Activated CD8-positive, alpha-beta T cell treated with anti-CD3 and anti-CD28 coated beads, Interleukin-2, amount 10 ng/mL, durations not matched to agents 7 days and 5 days (primary cell): ENCODE measurements at regions not wholly inside any gene's neighbourhood (a gene's known extent, or its start where the extent isn't known, plus 50 kb on each side); places are given as distances from the start of the nearest gene placed in this dataset.

ENCODE experiments used
- ATAC-seq: fragments of 150-1000 bp; cut with Tn5 transposase; one replicate; pipeline ENCODE4 v1.10.0; 2021; ENCODE audit warnings: moderate library complexity
- CTCF ChIA-PET: fragments of 350-600 bp; sonication (Branson Sonifier 250); formaldehyde crosslinking; loops from one replicate; lab custom pipeline; 2021; ENCODE audit warnings: antibody characterized with exemption; lab: Charles Lee
- POLR2A ChIA-PET: fragments of 350-600 bp; sonication (Branson Sonifier 250); formaldehyde crosslinking; loops from one replicate; lab custom pipeline; 2021; ENCODE audit warnings: antibody characterized with exemption; lab: Charles Lee
- DNase-seq: peaks from one replicate; pipeline ENCODE4 v3.0.0-alpha.2; 2020
- H3K27ac Mint-ChIP-seq: one replicate; pipeline ENCODE4 v1.8.0; 2021; ENCODE audit warnings: mild to moderate bottlenecking, mixed read lengths
- H3K27me3 Mint-ChIP-seq: one replicate; pipeline ENCODE4 v1.8.0; 2021; ENCODE audit warnings: low read depth, mixed read lengths
- H3K36me3 Mint-ChIP-seq: one replicate; pipeline ENCODE4 v1.8.0; 2021; ENCODE audit warnings: low read depth, mixed read lengths
- H3K4me1 Mint-ChIP-seq: one replicate; pipeline ENCODE4 v1.8.0; 2021; ENCODE audit warnings: low read depth, mixed read lengths
- H3K4me3 Mint-ChIP-seq: one replicate; pipeline ENCODE4 v1.8.0; 2021; ENCODE audit warnings: mild to moderate bottlenecking, mixed read lengths
- H3K9me3 Mint-ChIP-seq: one replicate; pipeline ENCODE4 v1.8.0; 2022; ENCODE audit warnings: mixed read lengths; ENCODE audit not compliant: insufficient read depth

DNA sequence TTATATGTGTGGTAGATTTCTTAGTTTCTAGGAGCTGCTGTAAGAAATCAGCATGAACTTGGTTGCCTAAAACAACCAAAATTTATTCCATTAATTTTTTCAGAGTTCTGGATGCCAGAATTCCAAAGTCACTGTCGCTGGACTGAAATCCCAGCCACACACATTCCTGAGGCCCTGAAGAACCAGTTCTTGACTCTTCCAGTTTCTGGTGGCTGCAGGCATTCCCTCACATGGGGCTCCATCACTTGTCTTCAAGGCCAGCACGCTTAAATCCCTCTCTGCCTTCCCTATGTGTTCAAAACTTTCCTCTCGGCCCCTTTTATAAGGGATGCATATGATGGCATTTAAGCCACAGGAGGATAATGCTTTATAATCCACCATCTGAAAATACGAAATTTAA is 1237.5 kb upstream of the CDH9 start:
- Mint-ChIP-seq H3K4me3 (no peak overlapping the region), H3K27ac (no peak overlapping the region), H3K9me3 (peaks cover 10% of the 10 kb centered on the region), H3K36me3 (no peaks in the 10 kb centered on the region), H3K4me1 (no peaks in the 10 kb centered on the region), H3K27me3 (no peaks in the 10 kb centered on the region)
- no peak for ATAC-seq
- ChIA-PET CTCF (no interaction called here), POLR2A (no interaction called here)
- DNase-seq, result no peak

DNA sequence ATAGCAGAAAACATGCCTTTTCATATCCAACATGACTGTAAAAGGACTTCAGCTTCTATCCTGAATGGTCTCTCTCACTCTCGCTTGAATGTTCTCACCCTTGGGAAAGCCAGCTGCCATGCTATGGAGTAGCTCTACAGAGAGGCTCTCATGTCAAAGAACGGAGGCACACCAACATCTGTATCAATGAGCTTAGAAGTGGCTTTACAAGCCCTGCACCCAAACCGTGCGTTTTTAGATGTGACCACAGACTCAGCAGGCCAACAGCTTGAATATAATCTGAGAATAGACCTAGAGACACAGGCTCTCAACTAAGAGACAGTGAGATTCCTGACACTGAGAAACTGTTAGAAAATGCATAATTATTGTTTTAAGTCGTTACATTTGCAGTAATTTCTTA is 1231.6 kb upstream of the CDH9 start:
- ATAC-seq, result no peak
- Mint-ChIP-seq H3K4me1 (no peaks in the 10 kb centered on the region), H3K36me3 (no peaks in the 10 kb centered on the region), H3K27me3 (no peaks in the 10 kb centered on the region), H3K9me3 (peaks cover 16% of the 10 kb centered on the region), H3K4me3 (no peak overlapping the region), H3K27ac (no peak overlapping the region)
- POLR2A ChIA-PET, result no interaction called here
- DNase-seq, result no peak
- CTCF ChIA-PET, result no interaction called here

DNA sequence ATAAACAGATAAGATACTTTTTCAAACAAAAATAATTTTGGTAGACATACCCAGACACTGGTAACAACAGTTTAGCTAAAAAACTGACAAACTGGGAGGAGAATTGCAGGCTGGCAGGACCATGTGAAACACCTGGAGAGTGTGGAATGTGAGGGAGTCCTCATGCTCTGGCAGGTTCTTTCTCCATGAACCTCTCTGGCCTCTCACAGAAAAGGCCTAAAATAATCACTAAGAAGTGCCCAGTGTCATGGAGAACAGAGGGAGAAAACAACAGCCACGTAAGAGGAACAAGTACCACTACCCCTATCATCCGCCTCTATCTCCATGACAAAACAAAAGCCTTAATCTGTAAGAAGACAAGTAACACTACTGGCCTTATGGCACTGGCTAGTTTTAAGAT is 1227.5 kb upstream of the CDH9 start:
- H3K27me3 Mint-ChIP-seq, result no peaks in the 10 kb centered on the region
- ATAC-seq, result no peak
- CTCF ChIA-PET, result no interaction called here

DNA sequence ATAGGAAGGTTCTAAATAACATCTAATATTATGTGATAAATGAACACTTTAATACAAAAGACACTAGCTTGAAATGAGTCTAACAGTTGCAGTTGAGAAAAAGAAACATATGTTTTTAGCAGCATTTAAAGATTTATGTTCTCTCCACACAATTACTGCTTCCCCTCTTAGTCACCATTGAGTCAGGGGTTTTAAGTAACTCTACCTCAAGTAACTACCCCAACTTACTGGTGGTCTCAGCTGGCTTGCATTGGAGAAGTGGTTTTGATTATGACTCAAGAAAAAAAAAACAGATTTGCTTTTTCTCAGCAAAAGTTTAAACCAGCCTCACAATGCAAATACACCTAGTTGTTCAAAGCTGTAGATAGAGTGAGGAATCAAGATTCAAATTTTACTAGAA is 1216.5 kb upstream of the CDH9 start:
- Mint-ChIP-seq H3K27me3 (no peaks in the 10 kb centered on the region), H3K27ac (no peak overlapping the region), H3K4me1 (no peaks in the 10 kb centered on the region), H3K9me3 (peaks cover 4% of the 10 kb centered on the region), H3K36me3 (no peaks in the 10 kb centered on the region), H3K4me3 (no peak overlapping the region)
- ChIA-PET POLR2A (no interaction called here), CTCF (no interaction called here)
- ATAC-seq (no peak), DNase-seq (no peak)

More for the DNA sequence above, 1227.5 kb upstream of the CDH9 start:
- no peak overlapping the region for H3K4me3 Mint-ChIP-seq
- no peaks in the 10 kb centered on the region for H3K4me1 Mint-ChIP-seq
- no peaks in the 10 kb centered on the region for H3K36me3 Mint-ChIP-seq
- H3K27ac Mint-ChIP-seq, result no peak overlapping the region
- peaks cover 20% of the 10 kb centered on the region for H3K9me3 Mint-ChIP-seq
- POLR2A ChIA-PET, result no interaction called here
- DNase-seq, result no peak

DNA sequence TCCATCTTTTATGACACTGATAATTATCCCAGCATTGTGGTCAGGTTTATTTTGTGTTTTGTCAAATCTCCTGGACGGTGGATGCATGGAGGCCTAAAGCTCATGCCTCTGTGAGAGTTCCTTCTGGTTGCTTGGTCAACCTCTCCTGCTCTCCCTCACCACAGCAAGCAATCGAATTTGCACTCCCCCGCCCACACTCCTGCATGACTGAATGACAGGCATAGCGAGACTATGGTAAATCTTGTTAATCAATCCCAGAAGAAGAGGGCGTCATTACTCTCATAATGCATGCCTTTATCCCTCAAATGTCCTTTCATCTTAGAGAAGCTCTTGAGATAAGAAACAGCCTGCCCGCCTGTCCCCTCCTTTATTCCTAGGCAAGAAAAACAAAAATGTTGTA is 1215.0 kb upstream of the CDH9 start:
- DNase-seq, result no peak
- H3K9me3 Mint-ChIP-seq, result peaks cover 11% of the 10 kb centered on the region
- ChIA-PET POLR2A (no interaction called here), CTCF (no interaction called here)
- H3K36me3 Mint-ChIP-seq, result no peaks in the 10 kb centered on the region
- no peaks in the 10 kb centered on the region for H3K4me1 Mint-ChIP-seq
- H3K27me3 Mint-ChIP-seq, result no peaks in the 10 kb centered on the region
- H3K4me3 Mint-ChIP-seq, result no peak overlapping the region
- no peak for ATAC-seq
- H3K27ac Mint-ChIP-seq, result no peak overlapping the region

DNA sequence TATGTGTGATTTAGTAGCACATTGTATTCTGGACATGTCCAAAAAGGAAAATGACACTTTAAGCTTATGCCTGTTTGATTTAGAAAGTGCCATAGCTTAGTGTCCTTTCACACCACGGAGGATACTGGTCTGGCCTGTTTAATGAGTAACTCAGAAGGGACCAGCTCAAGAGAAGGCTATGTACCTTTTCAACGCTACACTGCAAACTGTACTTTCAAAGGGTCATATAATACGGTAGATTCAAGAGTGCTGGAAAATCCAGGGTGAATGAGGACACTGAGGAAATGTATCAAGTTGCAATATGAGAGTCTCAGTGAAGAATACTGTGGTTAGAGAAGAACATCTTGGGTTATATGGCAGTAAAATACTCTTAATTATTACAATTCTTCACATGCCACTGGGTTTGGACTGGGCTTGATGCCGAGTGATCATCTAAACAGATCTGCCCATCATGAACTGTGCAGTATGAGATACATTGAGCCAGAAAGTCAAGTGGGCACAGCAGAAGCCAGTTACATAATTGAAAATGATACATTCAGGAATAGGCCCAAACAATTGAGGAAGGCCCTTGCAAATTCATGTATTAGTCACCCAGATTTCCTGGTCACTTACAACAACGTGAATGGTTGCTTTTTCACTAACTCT is 1211.5 kb upstream of the CDH9 start:
- peaks cover 11% of the 10 kb centered on the region for H3K9me3 Mint-ChIP-seq
- ChIA-PET CTCF (no interaction called here), POLR2A (no interaction called here)
- DNase-seq (no peak), ATAC-seq (no peak)
- H3K4me1 Mint-ChIP-seq, result no peaks in the 10 kb centered on the region
- no peak overlapping the region for H3K4me3 Mint-ChIP-seq
- no peaks in the 10 kb centered on the region for H3K36me3 Mint-ChIP-seq
- no peaks in the 10 kb centered on the region for H3K27me3 Mint-ChIP-seq
- no peak overlapping the region for H3K27ac Mint-ChIP-seq

DNA sequence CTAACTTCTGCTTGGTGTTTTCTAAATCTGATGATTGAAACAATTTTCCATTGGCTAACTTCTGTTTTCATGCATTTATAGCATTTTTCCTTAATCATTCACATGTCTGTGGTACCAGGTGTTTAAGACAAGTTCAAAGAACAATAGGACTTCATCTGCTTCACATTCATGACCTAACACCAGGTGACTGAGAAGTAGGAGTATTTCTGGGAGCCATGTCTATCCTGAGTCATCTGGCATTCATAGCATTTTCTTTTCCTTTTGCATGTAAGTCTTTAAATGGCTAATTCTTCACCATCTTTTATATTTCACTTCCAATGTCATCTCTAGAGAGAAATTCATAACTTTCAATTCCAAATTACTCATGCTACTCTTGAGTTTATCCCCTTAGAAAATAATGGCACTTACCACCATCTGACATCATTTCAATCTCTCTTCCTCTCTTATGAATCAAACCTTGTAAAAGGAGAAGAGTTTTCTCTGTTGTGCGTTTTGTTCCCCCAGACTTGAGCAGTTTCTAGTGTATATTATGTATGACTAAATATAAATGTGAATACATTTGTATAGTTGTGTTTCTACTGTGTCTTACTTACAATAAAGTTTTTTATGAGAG is 1196.1 kb upstream of the CDH9 start:
- Mint-ChIP-seq H3K27ac (no peak overlapping the region), H3K27me3 (no peaks in the 10 kb centered on the region), H3K4me1 (no peaks in the 10 kb centered on the region), H3K4me3 (no peak overlapping the region), H3K36me3 (no peaks in the 10 kb centered on the region), H3K9me3 (peaks cover 6% of the 10 kb centered on the region)
- ATAC-seq (no peak), DNase-seq (no peak)
- CTCF ChIA-PET, result no interaction called here
- POLR2A ChIA-PET, result no interaction called here

DNA sequence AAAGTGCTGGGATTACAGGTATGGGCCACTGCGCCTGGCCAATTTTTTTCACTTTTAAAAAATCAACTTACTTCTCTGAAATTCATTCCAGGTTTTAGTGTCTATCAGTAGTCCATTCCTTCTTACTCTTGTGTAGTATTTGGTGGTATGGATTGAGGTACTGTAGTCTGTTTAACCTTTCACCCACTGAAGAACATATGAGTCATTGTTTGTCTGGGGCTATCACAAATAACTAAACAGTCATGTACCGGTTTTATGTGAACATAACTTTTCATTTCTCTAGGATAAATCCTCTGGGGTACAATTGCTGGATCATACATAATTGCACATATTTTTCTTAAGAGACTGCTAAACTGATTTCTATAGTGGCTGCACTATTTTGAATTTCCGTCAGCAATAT is 1188.0 kb upstream of the CDH9 start:
- ChIA-PET CTCF (no interaction called here), POLR2A (no interaction called here)
- Mint-ChIP-seq H3K27ac (no peak overlapping the region), H3K9me3 (peaks cover 22% of the 10 kb centered on the region), H3K36me3 (no peaks in the 10 kb centered on the region), H3K27me3 (no peaks in the 10 kb centered on the region), H3K4me3 (no peak overlapping the region), H3K4me1 (no peaks in the 10 kb centered on the region)
- ATAC-seq (no peak), DNase-seq (no peak)

DNA sequence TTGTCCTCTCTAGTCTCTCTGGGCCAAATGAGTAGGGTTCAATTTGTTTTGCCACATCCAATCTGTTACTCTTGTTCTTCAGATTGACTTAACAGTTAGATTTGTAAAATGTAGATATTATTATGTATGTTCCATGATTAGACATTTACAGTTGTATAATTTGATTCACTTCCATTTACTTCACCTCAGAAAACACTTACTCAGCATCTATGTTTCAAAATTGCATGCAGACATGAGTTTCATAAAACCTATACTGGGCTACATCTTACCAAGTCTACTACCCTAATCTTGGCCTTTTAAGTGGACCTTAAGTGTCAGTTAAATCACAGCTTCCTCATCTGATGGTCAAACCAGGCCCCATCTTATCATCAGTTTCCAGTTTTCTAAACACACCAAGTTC is 1181.2 kb upstream of the CDH9 start:
- H3K4me1 Mint-ChIP-seq, result peaks cover 6% of the 10 kb centered on the region
- POLR2A ChIA-PET, result no interaction called here
- no peak overlapping the region for H3K27ac Mint-ChIP-seq

DNA sequence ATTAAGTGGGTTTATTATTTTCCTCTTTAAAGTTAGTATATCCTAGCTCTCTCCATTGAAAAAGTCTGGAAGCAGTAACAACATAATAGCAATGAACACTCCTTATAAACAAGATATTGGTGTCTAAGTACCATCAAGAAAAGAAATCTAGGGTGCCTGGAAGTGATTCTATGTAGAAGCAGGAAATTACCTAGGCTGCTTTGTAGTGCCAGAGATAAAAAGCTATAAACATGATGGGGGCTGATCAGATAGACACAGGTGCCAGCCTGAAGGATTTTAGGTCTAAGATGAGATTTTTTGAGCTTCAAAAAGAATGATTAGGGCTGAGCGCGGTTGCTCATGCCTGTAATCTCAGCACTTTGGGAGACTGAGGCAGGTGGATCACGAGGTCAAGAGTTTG is 1179.3 kb upstream of the CDH9 start:
- no peaks in the 10 kb centered on the region for H3K36me3 Mint-ChIP-seq
- DNase-seq (no peak), ATAC-seq (no peak)
- CTCF ChIA-PET, result no interaction called here
- H3K9me3 Mint-ChIP-seq, result peaks cover 9% of the 10 kb centered on the region
- POLR2A ChIA-PET, result no interaction called here
- H3K27ac Mint-ChIP-seq, result no peak overlapping the region
- peaks cover 6% of the 10 kb centered on the region for H3K4me1 Mint-ChIP-seq
- H3K4me3 Mint-ChIP-seq, result no peak overlapping the region
- no peaks in the 10 kb centered on the region for H3K27me3 Mint-ChIP-seq

More for the DNA sequence above, 1181.2 kb upstream of the CDH9 start:
- peaks cover 6% of the 10 kb centered on the region for H3K9me3 Mint-ChIP-seq
- H3K27me3 Mint-ChIP-seq, result no peaks in the 10 kb centered on the region
- ATAC-seq, result no peak
- no peaks in the 10 kb centered on the region for H3K36me3 Mint-ChIP-seq
- DNase-seq, result no peak
- no peak overlapping the region for H3K4me3 Mint-ChIP-seq
- CTCF ChIA-PET, result no interaction called here

DNA sequence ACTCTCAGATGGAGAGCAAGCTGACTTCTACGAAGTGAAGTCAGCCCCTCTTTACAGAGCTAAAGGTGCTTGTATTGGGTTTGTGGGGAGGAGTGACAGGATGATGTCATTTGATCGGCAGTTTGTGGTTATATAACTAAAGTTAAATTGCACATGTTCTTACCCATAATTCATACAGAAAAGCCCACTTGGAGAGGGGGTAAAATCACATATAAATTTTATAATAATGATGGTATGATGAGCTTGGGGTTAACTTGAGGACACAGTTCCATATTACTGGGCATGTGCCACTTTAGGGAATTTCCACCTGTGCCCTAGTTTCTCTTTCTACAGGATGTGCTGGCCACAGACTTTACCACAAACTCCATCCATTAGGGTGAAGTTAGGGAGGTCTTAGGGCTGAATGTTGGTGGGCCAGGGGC is 1178.6 kb upstream of the CDH9 start:
- ChIA-PET POLR2A (no interaction called here), CTCF (no interaction called here)
- no peaks in the 10 kb centered on the region for H3K36me3 Mint-ChIP-seq
- ATAC-seq, result no peak
- peaks cover 6% of the 10 kb centered on the region for H3K4me1 Mint-ChIP-seq
- no peaks in the 10 kb centered on the region for H3K27me3 Mint-ChIP-seq
- H3K4me3 Mint-ChIP-seq, result no peak overlapping the region
- H3K27ac Mint-ChIP-seq, result no peak overlapping the region
- no peak for DNase-seq
- H3K9me3 Mint-ChIP-seq, result peaks cover 9% of the 10 kb centered on the region

DNA sequence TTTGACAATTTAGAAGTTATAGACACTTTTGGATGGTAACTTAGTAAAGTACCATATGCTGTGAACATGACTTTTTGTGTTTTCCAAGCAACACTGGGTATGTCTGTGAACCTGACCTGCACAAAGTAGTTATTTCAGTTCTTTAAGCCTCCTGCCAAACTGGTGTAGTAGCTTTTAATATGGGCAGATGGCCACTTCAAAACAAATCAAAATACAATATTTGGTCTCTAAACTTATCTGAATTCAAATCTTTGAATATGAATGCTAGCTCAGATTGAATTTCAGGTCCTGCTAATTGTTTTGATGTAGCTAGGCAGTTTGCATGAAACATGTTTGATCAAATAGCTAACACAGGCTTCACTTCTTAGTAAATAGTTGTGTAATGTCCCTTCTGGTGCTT is 1176.7 kb upstream of the CDH9 start:
- Mint-ChIP-seq H3K4me1 (peaks cover 6% of the 10 kb centered on the region), H3K27ac (no peak overlapping the region)
- no peak for DNase-seq

DNA sequence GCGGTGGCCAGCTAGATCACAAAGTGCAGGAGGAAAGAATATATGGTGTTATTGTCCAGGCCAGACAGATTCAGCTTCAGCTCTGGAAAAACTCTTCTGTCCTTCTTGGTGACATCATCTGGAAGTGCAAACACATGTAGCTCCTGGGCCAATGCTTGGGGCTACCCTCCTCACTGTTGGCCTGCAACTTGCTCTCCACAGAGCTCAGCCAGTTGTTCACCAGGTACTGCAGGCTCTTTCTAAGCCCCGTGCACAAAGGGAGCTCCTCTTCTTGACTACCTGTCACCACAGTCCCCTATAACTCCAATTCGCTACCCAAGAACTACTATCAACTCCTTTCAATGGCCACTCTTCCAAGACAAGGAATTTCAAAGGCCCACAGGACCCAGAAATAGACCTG is 1175.9 kb upstream of the CDH9 start:
- POLR2A ChIA-PET, result no interaction called here
- Mint-ChIP-seq H3K27ac (no peak overlapping the region), H3K36me3 (no peaks in the 10 kb centered on the region), H3K4me1 (peaks cover 6% of the 10 kb centered on the region), H3K9me3 (peaks cover 12% of the 10 kb centered on the region), H3K4me3 (no peak overlapping the region), H3K27me3 (no peaks in the 10 kb centered on the region)
- DNase-seq, result no peak
- CTCF ChIA-PET, result no interaction called here
- no peak for ATAC-seq

More for the DNA sequence above, 1176.7 kb upstream of the CDH9 start:
- no peak overlapping the region for H3K4me3 Mint-ChIP-seq
- peaks cover 9% of the 10 kb centered on the region for H3K9me3 Mint-ChIP-seq
- H3K27me3 Mint-ChIP-seq, result no peaks in the 10 kb centered on the region
- H3K36me3 Mint-ChIP-seq, result no peaks in the 10 kb centered on the region
- POLR2A ChIA-PET, result no interaction called here
- CTCF ChIA-PET, result no interaction called here
- no peak for ATAC-seq
